Prostate gland (tissue), 2 donors: ENCODE measurements at regions not wholly inside any gene's neighbourhood (a gene's known extent, or its start where the extent isn't known, plus 50 kb on each side); places are given as distances from the start of the nearest gene placed in this dataset.
"Not testable (repeated sequence)": the region's sequence is repeated elsewhere in the genome, so short reads cannot be mapped to it uniquely, and the experiment has no call there.

Experiments used
- DNase-seq: peaks from one replicate; pipeline ENCODE4 v3.0.0-alpha.2; 2019; ENCODE audit warnings: low spot score
- H3K27ac ChIP-seq, 2 donors: fragments of 200-600 bp; sonication (generic); 2 replicates each; pipeline ENCODE4 v1.5.1; 2017 to 2019
- H3K27me3 ChIP-seq: fragments of 200-600 bp; sonication (generic); replicated peaks from 2 replicates; pipeline ENCODE4 v1.5.1; 2019; ENCODE audit not compliant: insufficient read depth
- H3K36me3 ChIP-seq, 2 donors: fragments of 200-600 bp; sonication (generic); 1 replicate in 1 of 2; 2 replicates in 1 of 2; pipeline versions ENCODE4 v1.5.1 to v1.8.1; 2017 to 2019
- H3K4me1 ChIP-seq: fragments of 200-600 bp; sonication (generic); replicated peaks from 2 replicates; pipeline ENCODE4 v1.5.1; 2019
- H3K4me3 ChIP-seq, 2 donors: fragments of 200-600 bp; sonication (generic); 2 replicates each; pipeline ENCODE4 v1.5.1; 2017 to 2019
- H3K9me3 ChIP-seq: fragments of 200-600 bp; sonication (generic); 2 replicates; pipeline ENCODE4 v1.5.1; 2017
- POLR2A ChIP-seq: fragments of 450-650 bp; IDR thresholded peaks from one replicate; pipeline ENCODE4 v1.6.1; 2016; ENCODE audit warnings: antibody characterized with exemption, mild to moderate bottlenecking
- POLR2AphosphoS5 ChIP-seq: sonication (generic); formaldehyde crosslinking; IDR thresholded peaks from one replicate; pipeline ENCODE4 v1.6.1; 2017; ENCODE audit warnings: antibody characterized with exemption
- WGBS: methylation state at CpG from one replicate; pipeline ENCODE4 v1.1.5; 2018; 5-methylcytosine and 5-hydroxymethylcytosine counted together
- intact Hi-C: fragments of 100-400 bp; cut with DNase I; formaldehyde crosslinking; loops from one replicate; pipeline ENCODE4 v1.14.2; 2022
- TF ChIP-seq, protein P1 (sequence below), 4 experiments: fragments of 200-600 bp in 2 of 4; fragments of 450-650 bp in 2 of 4; sonication (generic) in 2 of 4; IDR thresholded peaks; 1 replicate in 3 of 4; 2 replicates in 1 of 4; pipeline ENCODE4 v1.5.1; 2016 to 2019; ENCODE audit warnings: antibody characterized with exemption in 4 of 4, mild to moderate bottlenecking in 2 of 4, moderate library complexity in 2 of 4

DNA sequence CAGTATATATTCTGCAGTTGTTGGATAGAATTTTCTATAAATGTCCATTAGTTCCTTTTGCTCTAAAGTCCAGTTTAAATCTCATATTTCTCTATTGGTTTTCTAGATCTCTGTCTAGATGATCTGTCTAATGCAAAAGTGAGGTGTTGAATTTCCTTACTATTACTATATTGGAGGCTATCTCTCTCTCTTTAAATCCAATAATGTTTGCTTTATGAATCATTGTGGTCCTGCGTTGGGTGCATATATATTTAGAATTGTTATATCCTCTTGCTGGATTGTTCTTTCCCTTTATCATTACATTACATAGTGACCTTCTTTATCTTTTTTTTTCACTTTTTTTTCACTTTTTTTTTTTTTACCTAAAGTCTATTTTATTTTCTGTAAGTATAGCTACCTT lies 208.5 kb upstream of the ASCC3 start:
- TF ChIP-seq, protein P1, sequence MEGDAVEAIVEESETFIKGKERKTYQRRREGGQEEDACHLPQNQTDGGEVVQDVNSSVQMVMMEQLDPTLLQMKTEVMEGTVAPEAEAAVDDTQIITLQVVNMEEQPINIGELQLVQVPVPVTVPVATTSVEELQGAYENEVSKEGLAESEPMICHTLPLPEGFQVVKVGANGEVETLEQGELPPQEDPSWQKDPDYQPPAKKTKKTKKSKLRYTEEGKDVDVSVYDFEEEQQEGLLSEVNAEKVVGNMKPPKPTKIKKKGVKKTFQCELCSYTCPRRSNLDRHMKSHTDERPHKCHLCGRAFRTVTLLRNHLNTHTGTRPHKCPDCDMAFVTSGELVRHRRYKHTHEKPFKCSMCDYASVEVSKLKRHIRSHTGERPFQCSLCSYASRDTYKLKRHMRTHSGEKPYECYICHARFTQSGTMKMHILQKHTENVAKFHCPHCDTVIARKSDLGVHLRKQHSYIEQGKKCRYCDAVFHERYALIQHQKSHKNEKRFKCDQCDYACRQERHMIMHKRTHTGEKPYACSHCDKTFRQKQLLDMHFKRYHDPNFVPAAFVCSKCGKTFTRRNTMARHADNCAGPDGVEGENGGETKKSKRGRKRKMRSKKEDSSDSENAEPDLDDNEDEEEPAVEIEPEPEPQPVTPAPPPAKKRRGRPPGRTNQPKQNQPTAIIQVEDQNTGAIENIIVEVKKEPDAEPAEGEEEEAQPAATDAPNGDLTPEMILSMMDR (IDR thresholded peaks at IDR 0.05): no peak
- TF ChIP-seq POLR2AphosphoS5: no peak
- TF ChIP-seq POLR2A: no peak
- WGBS: 86% methylated on average over 1 of the region's 1 CpG
- intact Hi-C loops: no loop called here

DNA sequence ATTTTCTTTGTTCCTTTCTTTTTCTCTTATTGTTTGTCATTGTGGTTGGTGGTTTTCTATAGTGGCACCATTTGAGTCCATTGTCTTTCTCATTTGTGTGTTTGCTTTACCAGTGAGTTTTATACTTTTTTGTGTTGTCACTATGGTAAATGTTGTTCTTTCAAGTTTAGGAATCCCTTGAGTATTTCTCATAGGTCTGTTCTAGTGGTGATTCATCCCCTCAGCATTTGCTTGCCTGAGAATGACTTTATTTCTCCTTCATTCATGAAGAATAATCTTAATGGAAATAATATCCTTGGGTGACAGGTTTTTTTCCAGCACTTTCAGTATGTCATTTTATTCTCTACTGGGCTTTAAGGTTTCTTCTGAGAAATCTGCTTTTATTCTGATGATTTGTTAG lies 209.2 kb upstream of the ASCC3 start:
- Histone ChIP-seq H3K27ac (no peak overlapping the region), H3K4me1 (no peaks in the 10 kb centered on the region), H3K9me3 (no peaks in the 10 kb centered on the region), H3K36me3 (no peaks in the 10 kb centered on the region), H3K4me3 (no peak overlapping the region), H3K27me3 (no peaks in the 10 kb centered on the region)
- TF ChIP-seq, protein P1 (IDR thresholded peaks at IDR 0.05): no peak
- TF ChIP-seq POLR2AphosphoS5: no peak
- no peak for TF ChIP-seq POLR2A
- no peak for DNase-seq
- intact Hi-C loops: no loop called here

More for the DNA sequence above, 208.5 kb upstream of the ASCC3 start:
- no peak overlapping the region for H3K27ac ChIP-seq
- H3K27me3 ChIP-seq: no peaks in the 10 kb centered on the region
- no peaks in the 10 kb centered on the region for H3K9me3 ChIP-seq
- H3K4me3 ChIP-seq: no peak overlapping the region
- no peaks in the 10 kb centered on the region for H3K4me1 ChIP-seq
- no peaks in the 10 kb centered on the region for H3K36me3 ChIP-seq
- DNase-seq: no peak

DNA sequence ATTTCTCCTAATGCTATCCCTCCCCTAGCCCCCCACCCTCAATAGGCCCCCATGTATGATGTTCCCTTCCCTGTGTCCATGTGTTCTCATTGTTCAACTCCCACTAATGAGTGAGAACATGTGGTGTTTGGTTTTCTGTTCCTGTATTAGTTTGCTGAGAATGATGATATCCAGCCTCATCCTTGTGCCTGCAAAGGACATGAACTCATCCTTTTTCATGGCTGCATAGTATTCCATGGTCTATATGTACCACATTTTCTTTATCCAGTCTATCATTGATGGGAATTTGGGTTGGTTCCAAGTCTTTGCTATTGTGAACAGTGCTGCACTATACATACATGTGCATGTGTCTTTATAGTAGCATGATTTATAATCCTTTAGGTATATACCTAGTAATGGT lies 217.5 kb upstream of the ASCC3 start:
- H3K9me3 ChIP-seq, H3K4me3 ChIP-seq, H3K4me1 ChIP-seq, intact Hi-C loops, DNase-seq, H3K27me3 ChIP-seq, H3K36me3 ChIP-seq, H3K27ac ChIP-seq: not testable (repeated sequence)

DNA sequence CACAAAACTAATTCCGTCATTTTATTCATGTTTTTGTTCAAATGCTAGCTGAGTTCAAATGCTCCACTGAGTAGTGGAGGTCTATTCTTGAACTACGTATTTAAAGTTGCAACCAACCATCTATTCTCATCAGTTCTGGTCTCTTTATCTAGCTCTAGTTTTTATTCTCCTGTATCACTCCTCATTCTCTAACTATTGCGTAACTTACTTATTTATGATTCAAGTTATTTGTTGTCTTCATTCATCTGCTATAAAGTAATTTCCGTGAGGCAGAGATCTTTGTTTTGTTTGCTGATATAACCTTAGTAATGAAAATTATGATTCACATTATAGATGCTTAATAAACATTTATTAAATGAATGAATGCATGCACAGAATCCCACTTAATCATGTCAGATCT lies 221.6 kb upstream of the ASCC3 start:
- 66% methylated on average over 4 of the region's 4 CpGs for WGBS
- no peak for DNase-seq
- H3K4me3 ChIP-seq: no peak overlapping the region
- H3K4me1 ChIP-seq: no peaks in the 10 kb centered on the region
- TF ChIP-seq POLR2A (no peak), POLR2AphosphoS5 (no peak)
- TF ChIP-seq, protein P1 (IDR thresholded peaks at IDR 0.05): no peak
- H3K36me3 ChIP-seq: no peaks in the 10 kb centered on the region
- no peaks in the 10 kb centered on the region for H3K27me3 ChIP-seq
- H3K27ac ChIP-seq: no peak overlapping the region
- intact Hi-C loops: no loop called here
- H3K9me3 ChIP-seq: no peaks in the 10 kb centered on the region

DNA sequence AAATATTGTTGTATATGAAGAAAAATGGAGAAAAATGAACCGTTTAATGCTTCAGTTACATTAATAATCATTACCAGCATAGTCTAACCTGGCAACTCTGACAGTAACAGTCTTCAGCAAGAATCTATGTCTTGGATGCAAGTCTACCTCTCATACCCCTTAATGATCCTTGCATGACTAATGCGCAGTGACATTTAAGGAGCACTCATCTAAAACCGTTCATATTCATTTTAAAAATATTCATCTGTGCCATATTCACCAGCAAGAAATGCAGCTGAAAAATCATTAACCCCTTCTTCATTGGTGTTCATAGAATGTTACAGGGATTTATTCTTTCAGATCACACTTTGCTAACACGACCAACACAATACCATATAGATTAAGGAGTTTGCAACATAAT lies 227.2 kb upstream of the ASCC3 start:
- no peaks in the 10 kb centered on the region for H3K9me3 ChIP-seq
- no peak overlapping the region for H3K4me3 ChIP-seq
- TF ChIP-seq, protein P1 (IDR thresholded peaks at IDR 0.05): no peak
- TF ChIP-seq POLR2A: no peak
- TF ChIP-seq POLR2AphosphoS5: no peak
- no peak overlapping the region for H3K27ac ChIP-seq
- no peak for DNase-seq
- H3K36me3 ChIP-seq: no peaks in the 10 kb centered on the region
- no peaks in the 10 kb centered on the region for H3K4me1 ChIP-seq
- no peaks in the 10 kb centered on the region for H3K27me3 ChIP-seq
- WGBS: 78% methylated on average over 4 of the region's 4 CpGs
- intact Hi-C loops: no loop called here

DNA sequence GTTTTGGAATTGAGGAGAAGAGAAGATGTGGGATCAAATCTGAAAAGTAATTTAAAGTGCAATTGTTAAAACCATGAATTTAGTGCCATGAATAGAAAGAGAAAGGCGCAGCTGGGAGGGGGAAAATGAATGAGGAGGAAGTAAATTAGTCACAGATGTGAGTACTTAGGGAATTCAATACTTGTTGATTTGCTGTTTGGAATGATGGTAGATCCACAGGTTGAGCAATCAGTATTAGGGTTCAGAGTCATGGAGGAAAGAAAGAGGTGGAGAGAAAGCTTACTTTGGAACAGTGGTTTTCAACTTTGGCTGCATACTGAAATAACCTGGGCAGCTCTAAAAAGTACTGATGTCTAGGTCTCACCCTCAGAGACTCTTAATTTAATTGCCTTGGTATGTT lies 229.7 kb upstream of the ASCC3 start:
- intact Hi-C loops: no loop called here
- no peaks in the 10 kb centered on the region for H3K4me1 ChIP-seq
- H3K4me3 ChIP-seq: no peak overlapping the region
- no peaks in the 10 kb centered on the region for H3K36me3 ChIP-seq
- TF ChIP-seq POLR2A (no peak), POLR2AphosphoS5 (no peak)
- TF ChIP-seq, protein P1 (IDR thresholded peaks at IDR 0.05): no peak
- H3K27ac ChIP-seq: no peak overlapping the region
- DNase-seq: no peak
- 88% methylated on average over 1 of the region's 1 CpG for WGBS
- no peaks in the 10 kb centered on the region for H3K27me3 ChIP-seq
- H3K9me3 ChIP-seq: no peaks in the 10 kb centered on the region
